CD14-positive monocyte (primary cell): ENCODE measurements at regions not wholly inside any gene's neighbourhood (a gene's known extent, or its start where the extent isn't known, plus 50 kb on each side); places are given as distances from the start of the nearest gene placed in this dataset.

ENCODE experiments used
- DNase-seq, 3 donors: peaks; one replicate each; pipeline ENCODE4 v3.0.0-alpha.2; 2011 to 2022
- H2AFZ ChIP-seq: 2 replicates; pipeline ENCODE4 v1.6.0; 2012; ENCODE audit warnings: mild to moderate bottlenecking, low read depth, low read length, inconsistent platforms; ENCODE audit not compliant: insufficient read depth, poor library complexity, severe bottlenecking
- H3K27ac ChIP-seq, 2 donors: 1 replicate in 1 of 2; 2 replicates in 1 of 2; pipeline ENCODE4 v1.5.1; 2012 to 2013; ENCODE audit warnings: low read length in 2 of 2, control low read depth in 1 of 2, inconsistent platforms in 1 of 2, low read depth in 1 of 2, mild to moderate bottlenecking in 1 of 2
- H3K27me3 ChIP-seq, 2 donors: one replicate each; pipeline versions ENCODE4 v1.6.0 to v1.6.1; 2011 to 2013; ENCODE audit warnings: low read length in 2 of 2; ENCODE audit not compliant: control insufficient read depth in 2 of 2, insufficient read depth in 2 of 2
- H3K36me3 ChIP-seq, 2 donors: replicated peaks in 1 of 2; 1 replicate in 1 of 2; 2 replicates in 1 of 2; pipeline versions ENCODE4 v1.5.1 to v1.6.1; 2012 to 2013; ENCODE audit warnings: low read length in 2 of 2, control low read depth in 1 of 2, inconsistent platforms in 1 of 2, mild to moderate bottlenecking in 1 of 2; ENCODE audit not compliant: insufficient read depth in 2 of 2, control insufficient read depth in 1 of 2
- H3K4me1 ChIP-seq, 2 donors: 1 replicate in 1 of 2; 2 replicates in 1 of 2; pipeline versions ENCODE4 v1.5.1 to v1.6.1; 2012 to 2013; ENCODE audit warnings: low read length in 2 of 2, control low read depth in 1 of 2, inconsistent platforms in 1 of 2, mild to moderate bottlenecking in 1 of 2, moderate library complexity in 1 of 2; ENCODE audit not compliant: insufficient read depth in 2 of 2, control insufficient read depth in 1 of 2
- H3K4me2 ChIP-seq: replicated peaks from 2 replicates; pipeline ENCODE3; 2012; ENCODE audit warnings: low read length, moderate library complexity, mild to moderate bottlenecking; ENCODE audit not compliant: poor library complexity, severe bottlenecking; ENCODE audit errors: extremely low read depth
- H3K4me3 ChIP-seq, 3 experiments: fragments of 200-600 bp in 1 of 3; sonication (generic) in 1 of 3; replicated peaks in 1 of 3; 1 replicate in 2 of 3; 2 replicates in 1 of 3; pipeline ENCODE4 v1.5.1; 2011 to 2013; ENCODE audit warnings: low read length in 3 of 3, mild to moderate bottlenecking in 3 of 3, control low read depth in 2 of 3, low read depth in 2 of 3, inconsistent platforms in 1 of 3, moderate library complexity in 1 of 3
- H3K79me2 ChIP-seq: 2 replicates; pipeline ENCODE4 v1.6.0; 2012; ENCODE audit warnings: mild to moderate bottlenecking, control low read depth, inconsistent platforms, low read length, moderate library complexity; ENCODE audit not compliant: insufficient read depth
- H3K9ac ChIP-seq: 2 replicates; pipeline ENCODE4 v1.6.0; 2017; ENCODE audit warnings: low read length, mild to moderate bottlenecking; ENCODE audit not compliant: insufficient read depth, poor library complexity, severe bottlenecking
- H3K9me3 ChIP-seq, 2 donors: replicated peaks in 1 of 2; 1 replicate in 1 of 2; 2 replicates in 1 of 2; pipeline versions ENCODE4 v1.5.1 to v1.6.1; 2012 to 2013; ENCODE audit warnings: low read length in 2 of 2, control low read depth in 1 of 2; ENCODE audit not compliant: control insufficient read depth in 1 of 2, insufficient read depth in 1 of 2
- H4K20me1 ChIP-seq: 2 replicates; pipeline ENCODE4 v1.6.0; 2012; ENCODE audit warnings: mild to moderate bottlenecking, low read length, control low read depth, moderate library complexity; ENCODE audit not compliant: insufficient read depth
- H3K27ac Mint-ChIP-seq, 7 donors: one replicate each; pipeline ENCODE4 v1.8.0; 2020; ENCODE audit warnings: mild to moderate bottlenecking in 7 of 7, mixed read lengths in 7 of 7, moderate library complexity in 6 of 7, inconsistent platforms in 2 of 7
- H3K27me3 Mint-ChIP-seq, 3 donors: one replicate each; pipeline ENCODE4 v1.8.0; 2021 to 2022; ENCODE audit warnings: low read depth in 3 of 3, mild to moderate bottlenecking in 3 of 3, mixed read lengths in 3 of 3, moderate library complexity in 3 of 3, inconsistent platforms in 1 of 3
- H3K36me3 Mint-ChIP-seq, 2 donors: one replicate each; pipeline ENCODE4 v1.8.0; 2020; ENCODE audit warnings: mixed read lengths in 2 of 2, inconsistent platforms in 1 of 2, mild to moderate bottlenecking in 1 of 2
- H3K4me1 Mint-ChIP-seq: one replicate; pipeline ENCODE4 v1.8.0; 2020; ENCODE audit warnings: mild to moderate bottlenecking, mixed read lengths
- H3K4me3 Mint-ChIP-seq, 2 donors: one replicate each; pipeline ENCODE4 v1.8.0; 2020; ENCODE audit warnings: mild to moderate bottlenecking in 2 of 2, mixed read lengths in 2 of 2, moderate library complexity in 1 of 2
- H3K9me3 Mint-ChIP-seq, 7 donors: one replicate each; pipeline ENCODE4 v1.8.0; 2020 to 2022; ENCODE audit warnings: mixed read lengths in 7 of 7, mild to moderate bottlenecking in 6 of 7, moderate library complexity in 6 of 7, inconsistent platforms in 2 of 7
- CTCF ChIP-seq: fragments of 200-600 bp; IDR thresholded peaks from one replicate; pipeline ENCODE4 v1.8.0; 2022; ENCODE audit warnings: antibody characterized with exemption, mild to moderate bottlenecking
- WGBS: methylation state at CpG from one replicate; pipeline ENCODE4 v1.1.5; 2013; ENCODE audit warnings: missing lambda C conversion rate; ENCODE audit not compliant: insufficient coverage; 5-methylcytosine and 5-hydroxymethylcytosine counted together
- intact Hi-C, 2 donors: fragments of 100-400 bp; cut with micrococcal nuclease; formaldehyde crosslinking; loops; one replicate each; pipeline versions ENCODE4 v1.15.0 to v1.15.1; 2023

- no peak overlapping the region for H3K27ac ChIP-seq
- H3K36me3 Mint-ChIP-seq: no peaks in the 10 kb centered on the region
- no peak overlapping the region for H3K4me3 Mint-ChIP-seq
- H3K4me1 Mint-ChIP-seq: no peaks in the 10 kb centered on the region
- H3K27ac Mint-ChIP-seq: peak overlapping the region in 1 of 7 donors; percentile 68
- no peak for TF ChIP-seq CTCF
- H3K9me3 Mint-ChIP-seq: peaks cover 0 to 5% (median 2%) of the 10 kb centered on the region in 7 donors
- H4K20me1 ChIP-seq: no peaks in the 10 kb centered on the region
- no peak overlapping the region for H3K4me3 ChIP-seq
- H3K9ac ChIP-seq: no peak overlapping the region
- peaks cover 1 to 2% (median 1%) of the 10 kb centered on the region in 3 donors for H3K27me3 Mint-ChIP-seq
- no peaks in the 10 kb centered on the region for H3K79me2 ChIP-seq
- no peaks in the 10 kb centered on the region for H3K27me3 ChIP-seq
- no peaks in the 10 kb centered on the region for H3K4me1 ChIP-seq
- WGBS: 100% methylated on average over 3 of the region's 10 CpGs
- intact Hi-C loops: no loop called here
- no peaks in the 10 kb centered on the region for H3K36me3 ChIP-seq
- H3K4me2 ChIP-seq: no peak overlapping the region
- no peak overlapping the region for H2AFZ ChIP-seq
- no peak for DNase-seq
- peaks cover 2 to 7% of the 10 kb centered on the region in 2 donors for H3K9me3 ChIP-seq
Measured at GRCh38 chr16:80372341-80372740, 168.5 kb upstream of the DYNLRB2 start.

GRCh38 chr16:80369138-80369958, 171.4 kb upstream of the DYNLRB2 start:
- Mint-ChIP-seq H3K27ac (no peak overlapping the region), H3K27me3 (peaks cover under 1 to 3% (median 1%) of the 10 kb centered on the region in 3 donors), H3K4me1 (no peaks in the 10 kb centered on the region), H3K36me3 (no peaks in the 10 kb centered on the region), H3K9me3 (peaks cover 0 to 4% (median 1%) of the 10 kb centered on the region in 7 donors), H3K4me3 (no peak overlapping the region)
- Histone ChIP-seq H3K27me3 (no peaks in the 10 kb centered on the region), H3K4me3 (no peak overlapping the region), H3K4me1 (no peaks in the 10 kb centered on the region), H3K9ac (no peak overlapping the region), H2AFZ (no peak overlapping the region), H3K36me3 (no peaks in the 10 kb centered on the region), H3K27ac (no peak overlapping the region), H3K9me3 (peaks cover 2 to 7% of the 10 kb centered on the region in 2 donors), H3K4me2 (no peak overlapping the region), H4K20me1 (no peaks in the 10 kb centered on the region), H3K79me2 (no peaks in the 10 kb centered on the region)
- intact Hi-C loops: no loop called here
- DNase-seq: no peak
- 79% methylated on average over 5 of the region's 7 CpGs for WGBS
- TF ChIP-seq CTCF: no peak
